ENCODE measurements at regions not wholly inside any gene's neighbourhood (a gene's known extent, or its start where the extent isn't known, plus 50 kb on each side); places are given as distances from the start of the nearest gene placed in this dataset.

GRCh38 chrX:39760930-39761329, 336.8 kb downstream of the BCOR start:
- Histone ChIP-seq H3K4me2 (ENCODE audit: low read length) (no peak overlapping the region), H3K79me2 (replicated peaks; ENCODE audit: insufficient read depth, low read length) (no peaks in the 10 kb centered on the region), H3F3A (ENCODE audit: insufficient read depth, low read length, poor library complexity, severe bottlenecking) (no peaks in the 10 kb centered on the region), H3K9ac (ENCODE audit: low read length) (no peak overlapping the region), H3K27ac (ENCODE audit: low read length) (no peak overlapping the region), H3K9me2 (ENCODE audit: insufficient read depth, low read length) (no peaks in the 10 kb centered on the region), H3K36me3 (ENCODE audit: insufficient read depth, low read length) (no peaks in the 10 kb centered on the region), H3K9me3 (ENCODE audit: low read length) (no peaks in the 10 kb centered on the region), H3K4me3 (ENCODE audit: low read length) (no peak overlapping the region), H4K20me1 (ENCODE audit: insufficient read depth) (no peaks in the 10 kb centered on the region), H2AFZ (ENCODE audit: low read depth, low read length) (no peak overlapping the region), H3K27me3 (ENCODE audit: insufficient read depth, low read depth, low read length) (no peaks in the 10 kb centered on the region)
- TF ChIP-seq CTCF (IDR thresholded peaks at IDR 0.05; ENCODE audit: poor library complexity, severe bottlenecking) (no peak), POLR2AphosphoS5 (IDR thresholded peaks at IDR 0.05) (no peak), EP300 (conservative IDR thresholded peaks at IDR 0.05; ENCODE audit: poor library complexity, severe bottlenecking) (no peak), SMC3 (conservative IDR thresholded peaks at IDR 0.05; ENCODE audit: poor library complexity) (no peak), MXI1 (conservative IDR thresholded peaks at IDR 0.05; ENCODE audit: poor library complexity, severe bottlenecking) (no peak), REST (IDR thresholded peaks at IDR 0.05; ENCODE audit: borderline replicate concordance) (no peak), RAD21 (conservative IDR thresholded peaks at IDR 0.05) (no peak), TAF1 (IDR thresholded peaks at IDR 0.05; ENCODE audit: low read depth) (no peak), EZH2 (IDR thresholded peaks at IDR 0.05; ENCODE audit: borderline replicate concordance, insufficient read depth, low read length, poor library complexity, severe bottlenecking) (no peak)

GRCh38 chrX:39762266-39762841, 335.4 kb downstream of the BCOR start:
- no peak overlapping the region for H3K4me3 ChIP-seq (ENCODE audit: low read length)
- TF ChIP-seq EZH2 (IDR thresholded peaks at IDR 0.05; ENCODE audit: borderline replicate concordance, insufficient read depth, low read length, poor library complexity, severe bottlenecking) = no peak
- no peak for TF ChIP-seq CTCF (IDR thresholded peaks at IDR 0.05; ENCODE audit: poor library complexity, severe bottlenecking)
- no peak for TF ChIP-seq TAF1 (IDR thresholded peaks at IDR 0.05; ENCODE audit: low read depth)
- TF ChIP-seq REST (IDR thresholded peaks at IDR 0.05; ENCODE audit: borderline replicate concordance) = no peak
- no peak for TF ChIP-seq RAD21 (conservative IDR thresholded peaks at IDR 0.05)
- TF ChIP-seq MXI1 (conservative IDR thresholded peaks at IDR 0.05; ENCODE audit: poor library complexity, severe bottlenecking) = no peak
- H2AFZ ChIP-seq (ENCODE audit: low read depth, low read length) = no peak overlapping the region
- no peak overlapping the region for H3K27ac ChIP-seq (ENCODE audit: low read length)
- H3K9me2 ChIP-seq (ENCODE audit: insufficient read depth, low read length) = no peaks in the 10 kb centered on the region
- no peak overlapping the region for H3K9ac ChIP-seq (ENCODE audit: low read length)
- no peaks in the 10 kb centered on the region for H3K27me3 ChIP-seq (ENCODE audit: insufficient read depth, low read depth, low read length)
- no peaks in the 10 kb centered on the region for H3F3A ChIP-seq (ENCODE audit: insufficient read depth, low read length, poor library complexity, severe bottlenecking)
- no peaks in the 10 kb centered on the region for H4K20me1 ChIP-seq (ENCODE audit: insufficient read depth)
- H3K9me3 ChIP-seq (ENCODE audit: low read length) = no peaks in the 10 kb centered on the region
- H3K79me2 ChIP-seq (replicated peaks; ENCODE audit: insufficient read depth, low read length) = no peaks in the 10 kb centered on the region
- H3K4me2 ChIP-seq (ENCODE audit: low read length) = no peak overlapping the region
- no peaks in the 10 kb centered on the region for H3K36me3 ChIP-seq (ENCODE audit: insufficient read depth, low read length)
